ENCODE measurements at regions not wholly inside any gene's neighbourhood (a gene's known extent, or its start where the extent isn't known, plus 50 kb on each side); places are given as distances from the start of the nearest gene placed in this dataset.

- H3K36me3 ChIP-seq, result no peaks in the 10 kb centered on the region
- no peak for TF ChIP-seq CTCF (IDR thresholded peaks at IDR 0.05; ENCODE audit: low read depth, low read length)
- H3K27me3 ChIP-seq, result no peaks in the 10 kb centered on the region
- no peak overlapping the region for H3K4me3 ChIP-seq
- no peaks in the 10 kb centered on the region for H3K9me3 ChIP-seq (ENCODE audit: low read depth)
- H3K27ac ChIP-seq, result no peak overlapping the region
- DNase-seq (ENCODE audit: low read depth in 1 of 2, low spot score in 1 of 2), result no peak
- no peaks in the 10 kb centered on the region for H3K4me1 ChIP-seq (ENCODE audit: low read depth)
Observed at GRCh38 chr3:118213892-118214291, 820.8 kb downstream of the IGSF11 start.

GRCh38 chr3:118226206-118226605 lies 808.4 kb downstream of the IGSF11 start:
- Histone ChIP-seq H3K27ac (no peak overlapping the region), H3K9me3 (ENCODE audit: low read depth) (no peaks in the 10 kb centered on the region), H3K4me1 (ENCODE audit: low read depth) (no peaks in the 10 kb centered on the region), H3K4me3 (no peak overlapping the region), H3K36me3 (no peaks in the 10 kb centered on the region), H3K27me3 (no peaks in the 10 kb centered on the region)
- DNase-seq (ENCODE audit: low read depth in 1 of 2, low spot score in 1 of 2), result no peak
- TF ChIP-seq CTCF (IDR thresholded peaks at IDR 0.05; ENCODE audit: low read depth, low read length), result no peak

- Histone ChIP-seq H3K36me3 (no peaks in the 10 kb centered on the region), H3K27ac (no peak overlapping the region), H3K27me3 (no peaks in the 10 kb centered on the region), H3K9me3 (ENCODE audit: low read depth) (no peaks in the 10 kb centered on the region), H3K4me1 (ENCODE audit: low read depth) (no peaks in the 10 kb centered on the region), H3K4me3 (no peak overlapping the region)
- TF ChIP-seq CTCF (IDR thresholded peaks at IDR 0.05; ENCODE audit: low read depth, low read length), result no peak
- DNase-seq (ENCODE audit: low read depth in 1 of 2, low spot score in 1 of 2), result no peak
Observed at GRCh38 chr3:118227191-118227590, 807.5 kb downstream of the IGSF11 start.

- no peak for TF ChIP-seq CTCF (IDR thresholded peaks at IDR 0.05; ENCODE audit: low read depth, low read length)
- Histone ChIP-seq H3K9me3 (ENCODE audit: low read depth) (no peaks in the 10 kb centered on the region), H3K4me3 (no peak overlapping the region), H3K27me3 (no peaks in the 10 kb centered on the region), H3K27ac (no peak overlapping the region), H3K36me3 (no peaks in the 10 kb centered on the region), H3K4me1 (ENCODE audit: low read depth) (no peaks in the 10 kb centered on the region)
- DNase-seq (ENCODE audit: low read depth in 1 of 2, low spot score in 1 of 2), result no peak
Observed at GRCh38 chr3:118228151-118228550, 806.5 kb downstream of the IGSF11 start.

- Histone ChIP-seq H3K4me1 (ENCODE audit: low read depth) (no peaks in the 10 kb centered on the region), H3K4me3 (no peak overlapping the region), H3K9me3 (ENCODE audit: low read depth) (no peaks in the 10 kb centered on the region), H3K27ac (no peak overlapping the region), H3K27me3 (no peaks in the 10 kb centered on the region), H3K36me3 (no peaks in the 10 kb centered on the region)
- TF ChIP-seq CTCF (IDR thresholded peaks at IDR 0.05; ENCODE audit: low read depth, low read length), result no peak
- DNase-seq (ENCODE audit: low read depth in 1 of 2, low spot score in 1 of 2), result no peak
Observed at GRCh38 chr3:118229196-118229595, 805.5 kb downstream of the IGSF11 start.

- Histone ChIP-seq H3K27ac (no peak overlapping the region), H3K27me3 (no peaks in the 10 kb centered on the region), H3K9me3 (ENCODE audit: low read depth) (no peaks in the 10 kb centered on the region), H3K4me1 (ENCODE audit: low read depth) (no peaks in the 10 kb centered on the region), H3K4me3 (no peak overlapping the region), H3K36me3 (no peaks in the 10 kb centered on the region)
- DNase-seq (ENCODE audit: low read depth in 1 of 2, low spot score in 1 of 2), result no peak
- no peak for TF ChIP-seq CTCF (IDR thresholded peaks at IDR 0.05; ENCODE audit: low read depth, low read length)
Observed at GRCh38 chr3:118231578-118231977, 803.1 kb downstream of the IGSF11 start.

Measured in cardiac muscle cell (in vitro differentiated cells and primary cell).